NOMO-1 treated with DMSO at 0.1 percent for 48 hours (cell line): ENCODE measurements at regions not wholly inside any gene's neighbourhood (a gene's known extent, or its start where the extent isn't known, plus 50 kb on each side); places are given as distances from the start of the nearest gene placed in this dataset.
"Not testable (repeated sequence)": the region's sequence is repeated elsewhere in the genome, so short reads cannot be mapped to it uniquely, and the experiment has no call there.

ENCODE experiments used
- DNase-seq: peaks from one replicate; lab custom pipeline; 2025; ENCODE audit not compliant: unreplicated experiment; lab: John Stamatoyannopoulos, UW

DNA sequence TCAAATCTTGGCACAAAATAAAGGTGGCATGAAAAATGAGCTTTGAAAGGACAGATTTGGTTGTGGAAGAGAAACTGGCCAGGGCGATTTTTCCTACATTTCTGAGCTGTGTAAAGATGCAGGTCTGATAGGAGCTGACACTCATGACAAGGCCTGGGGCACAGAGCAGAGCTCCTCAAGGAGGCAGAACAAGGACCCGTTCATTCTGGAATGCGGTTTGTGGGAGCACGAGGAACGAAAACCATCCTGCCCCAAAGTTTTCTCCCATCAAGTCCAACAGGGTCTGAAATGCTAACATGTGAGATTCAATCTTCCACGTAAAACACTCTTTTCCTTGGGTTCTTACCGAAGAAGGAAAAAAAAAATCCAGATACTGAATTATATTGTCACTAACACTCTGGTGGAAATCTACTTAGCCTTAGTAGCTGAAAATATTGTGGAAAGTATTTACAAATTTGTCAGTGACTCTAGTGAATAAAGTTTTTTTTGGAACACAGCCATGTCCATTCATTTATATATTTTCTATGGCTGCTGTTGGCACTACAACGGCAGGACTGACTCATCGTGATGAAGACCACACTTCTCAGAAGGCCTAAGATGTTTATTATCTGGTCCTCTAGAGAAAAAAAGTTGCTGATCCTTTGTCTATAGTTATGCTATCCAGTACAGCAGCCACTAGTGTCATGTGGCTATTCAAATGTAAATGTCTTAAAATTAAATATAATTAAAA is 215.7 kb downstream of the BAMBI start:
- DNase-seq: no peak

- DNase-seq: no peak
Observed at GRCh38 chr10:28894146-28894545, 216.8 kb downstream of the BAMBI start.

GRCh38 chr10:28895671-28896070 is 218.3 kb downstream of the BAMBI start:
- DNase-seq: not testable (repeated sequence)

DNA sequence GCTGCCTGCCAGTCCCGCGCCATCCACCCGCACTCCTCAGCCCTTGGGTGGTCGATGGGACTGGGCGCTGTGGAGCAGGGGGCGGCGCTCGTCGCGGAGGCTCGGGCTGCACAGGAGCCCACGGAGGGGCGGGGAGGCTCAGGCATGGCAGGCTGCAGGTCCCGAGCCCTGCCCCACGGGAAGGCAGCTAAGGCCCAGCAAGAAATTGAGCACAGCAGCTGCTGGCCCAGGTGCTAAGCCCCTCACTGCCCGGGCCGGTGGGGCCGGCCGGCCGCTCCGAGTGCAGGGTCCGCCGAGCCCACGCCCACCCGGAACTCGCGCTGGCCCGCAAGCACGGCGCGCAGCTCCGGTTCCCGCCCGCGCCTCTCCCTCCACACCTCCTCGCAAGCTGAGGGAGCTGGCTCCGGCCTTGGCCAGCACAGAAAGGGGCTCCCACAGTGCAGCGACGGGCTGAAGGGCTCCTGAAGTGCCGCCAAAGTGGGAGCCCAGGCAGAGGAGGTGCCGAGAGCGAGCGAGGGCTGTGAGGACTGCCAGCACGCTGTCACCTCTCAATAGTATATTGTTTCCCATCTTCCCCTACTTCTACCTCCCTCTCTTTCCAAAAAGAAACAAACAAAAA is 219.6 kb downstream of the BAMBI start:
- not testable (repeated sequence) for DNase-seq

GRCh38 chr10:28897617-28898464 is 220.5 kb downstream of the BAMBI start:
- DNase-seq: no peak

DNA sequence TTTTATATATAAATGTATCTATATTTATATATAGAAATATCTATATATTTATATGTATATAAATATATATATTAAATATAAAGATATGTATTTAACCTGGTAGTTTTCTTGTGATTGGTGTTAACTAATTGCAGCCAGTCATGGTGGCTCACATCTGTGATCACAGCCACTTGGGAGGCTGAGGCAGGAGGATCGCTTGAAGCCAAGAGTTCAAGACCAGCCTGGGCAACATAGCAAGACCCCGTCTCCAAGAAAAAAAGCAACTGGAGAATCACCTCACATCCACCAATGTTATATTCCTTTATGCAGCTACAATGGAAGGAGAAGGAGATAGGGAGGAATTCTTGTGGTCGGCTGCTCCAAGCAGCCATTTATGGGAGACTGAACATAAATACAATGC is 224.9 kb downstream of the BAMBI start:
- no peak for DNase-seq

DNA sequence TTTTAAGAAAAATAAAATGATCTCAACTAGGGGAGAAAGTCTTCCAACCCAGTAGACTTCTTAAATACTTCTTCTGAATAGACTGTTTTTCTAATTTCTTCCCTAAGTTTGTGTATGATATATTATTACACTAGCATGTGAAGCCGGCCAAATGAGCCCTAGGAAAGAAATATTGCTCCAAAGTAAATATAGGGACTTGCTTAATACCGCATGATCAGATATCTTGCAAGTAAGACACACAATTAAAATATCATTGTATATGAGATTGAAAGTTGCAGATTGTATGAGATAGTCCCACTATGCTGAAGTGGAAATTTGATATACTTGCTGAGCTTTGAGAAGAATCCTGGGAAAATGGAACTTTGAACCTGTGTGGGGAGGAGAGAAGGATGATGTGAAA is 225.7 kb downstream of the BAMBI start:
- DNase-seq: no peak

DNA sequence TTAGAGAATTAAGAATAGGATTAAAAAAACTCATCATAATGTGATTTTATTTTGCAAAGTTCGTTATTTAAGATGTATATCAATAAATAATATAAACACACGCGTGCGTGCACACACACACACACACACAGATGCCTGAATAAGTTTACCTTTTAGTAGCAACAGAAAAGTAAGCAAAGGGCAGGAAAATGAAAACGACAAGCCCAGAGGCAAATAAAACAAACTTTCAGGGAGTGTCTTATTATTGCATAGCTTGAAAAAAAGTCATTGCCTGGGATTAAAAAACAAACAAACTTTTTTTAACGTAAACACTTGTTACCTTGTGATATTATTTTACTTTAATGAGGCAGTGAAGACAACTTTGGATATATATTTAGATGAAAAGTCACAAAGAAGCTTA is 226.4 kb downstream of the BAMBI start:
- no peak for DNase-seq

DNA sequence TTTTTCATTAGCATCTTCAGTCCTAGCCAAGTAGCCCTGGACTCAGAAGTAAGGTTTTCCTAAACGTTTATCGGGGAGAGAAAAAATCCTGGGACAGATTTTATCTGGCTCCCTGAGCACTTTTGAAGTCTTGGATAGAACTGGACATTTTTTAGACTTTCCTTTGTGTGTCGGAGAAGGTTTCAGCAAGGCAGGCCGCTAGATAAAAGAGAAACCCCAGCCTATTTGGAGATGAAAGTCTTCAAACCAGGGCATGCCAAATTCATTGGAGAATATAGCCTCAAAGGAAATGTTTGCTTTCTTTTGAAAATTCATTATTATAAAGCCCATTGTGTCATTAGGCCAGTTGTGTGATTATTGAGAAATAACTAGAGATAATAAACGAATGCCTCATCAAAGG is 228.1 kb downstream of the BAMBI start:
- no peak for DNase-seq

- DNase-seq: no peak
Observed at GRCh38 chr10:28906011-28906411, 228.7 kb downstream of the BAMBI start.

- no peak for DNase-seq
Observed at GRCh38 chr10:28906415-28906814, 229.1 kb downstream of the BAMBI start.

- DNase-seq: no peak
Observed at GRCh38 chr10:28906934-28907333, 229.6 kb downstream of the BAMBI start.

- DNase-seq: no peak
Observed at GRCh38 chr10:28909875-28910274, 232.6 kb downstream of the BAMBI start.

- DNase-seq: no peak
Observed at GRCh38 chr10:28910956-28911355, 233.6 kb downstream of the BAMBI start.

DNA sequence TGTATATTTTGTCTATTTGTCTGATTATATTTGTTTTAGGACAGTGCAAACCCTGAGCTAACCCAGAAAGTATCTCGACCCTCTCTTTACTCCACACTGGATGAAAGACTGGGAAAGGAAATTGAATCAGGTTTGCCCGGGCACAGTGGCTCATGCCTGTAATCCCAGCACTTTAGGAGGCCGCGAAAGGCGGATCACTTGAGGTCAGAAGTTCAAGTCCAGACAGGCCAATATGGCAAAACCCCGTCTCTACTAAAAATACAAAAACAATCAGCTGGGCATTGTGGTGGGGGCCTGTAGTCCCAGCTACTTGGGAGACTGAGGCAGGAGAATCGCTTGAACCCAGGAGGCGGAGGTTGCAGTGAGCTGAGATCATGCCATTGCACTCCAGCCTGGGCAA is 234.2 kb downstream of the BAMBI start:
- DNase-seq: not testable (repeated sequence)

- DNase-seq: no peak
Observed at GRCh38 chr10:28912017-28912783, 234.9 kb downstream of the BAMBI start.

DNA sequence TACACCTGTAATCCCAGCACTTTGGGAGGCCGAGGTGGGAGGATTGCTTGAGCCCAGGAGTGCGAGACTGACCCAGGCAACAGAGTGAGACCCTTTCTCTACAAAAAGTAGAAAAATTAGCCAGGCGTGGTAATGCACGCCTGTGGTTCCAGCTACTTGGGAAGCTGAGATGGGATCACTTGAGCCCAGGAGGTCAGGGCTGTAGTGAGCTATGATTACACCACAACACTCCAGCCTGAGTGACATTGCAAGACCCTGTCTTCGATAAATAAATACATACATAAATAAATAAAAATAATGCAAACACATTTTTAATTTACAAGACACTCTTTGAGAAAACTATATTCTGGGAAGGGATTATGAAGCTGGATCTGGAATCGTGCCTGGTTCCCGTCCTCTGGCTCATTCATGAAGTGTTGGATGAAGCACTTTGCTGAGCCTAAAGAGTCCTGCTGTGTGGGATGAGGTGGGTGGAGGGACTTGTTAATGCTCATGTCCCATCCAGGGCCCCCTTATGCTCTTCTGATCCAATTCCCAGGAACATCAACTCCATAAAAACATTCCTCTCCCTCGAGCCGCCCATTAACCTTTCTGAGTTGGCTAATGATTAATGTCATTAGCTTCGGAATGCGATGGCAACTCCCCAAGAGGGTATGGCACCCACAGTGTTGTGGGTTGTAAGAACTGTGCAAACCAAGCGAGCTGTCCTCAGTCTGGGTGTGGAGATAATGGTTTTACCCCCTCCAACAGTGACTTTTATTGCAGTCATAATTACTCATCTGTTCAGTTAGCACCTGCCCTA is 236.3 kb downstream of the BAMBI start:
- no peak for DNase-seq

GRCh38 chr10:28914701-28915100 is 237.4 kb downstream of the BAMBI start:
- DNase-seq: no peak

- DNase-seq: no peak
Observed at GRCh38 chr10:28915989-28916588, 238.8 kb downstream of the BAMBI start.

DNA sequence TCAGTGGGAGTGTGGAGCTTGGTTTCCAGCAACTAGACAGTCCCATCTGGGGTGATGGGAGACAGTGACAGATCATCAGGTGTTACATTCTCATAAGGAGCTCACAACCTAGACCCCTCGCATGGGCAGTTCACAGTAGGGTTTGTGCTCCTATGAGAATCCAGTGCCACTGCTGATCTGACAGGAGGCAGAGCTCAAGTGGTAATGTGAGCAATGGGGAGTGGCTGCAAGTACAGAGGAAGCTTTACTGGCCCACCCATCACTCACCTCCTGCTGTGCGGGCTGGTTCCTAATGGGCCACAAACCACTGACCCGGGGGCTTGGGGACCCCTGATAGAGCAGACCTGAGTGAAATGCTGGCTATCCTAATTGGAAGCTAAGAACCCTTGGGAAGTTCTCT is 242.8 kb downstream of the BAMBI start:
- DNase-seq: no peak
